ENCODE measurements at regions not wholly inside any gene's neighbourhood (a gene's known extent, or its start where the extent isn't known, plus 50 kb on each side); places are given as distances from the start of the nearest gene placed in this dataset.

- TF ChIP-seq, protein P1, sequence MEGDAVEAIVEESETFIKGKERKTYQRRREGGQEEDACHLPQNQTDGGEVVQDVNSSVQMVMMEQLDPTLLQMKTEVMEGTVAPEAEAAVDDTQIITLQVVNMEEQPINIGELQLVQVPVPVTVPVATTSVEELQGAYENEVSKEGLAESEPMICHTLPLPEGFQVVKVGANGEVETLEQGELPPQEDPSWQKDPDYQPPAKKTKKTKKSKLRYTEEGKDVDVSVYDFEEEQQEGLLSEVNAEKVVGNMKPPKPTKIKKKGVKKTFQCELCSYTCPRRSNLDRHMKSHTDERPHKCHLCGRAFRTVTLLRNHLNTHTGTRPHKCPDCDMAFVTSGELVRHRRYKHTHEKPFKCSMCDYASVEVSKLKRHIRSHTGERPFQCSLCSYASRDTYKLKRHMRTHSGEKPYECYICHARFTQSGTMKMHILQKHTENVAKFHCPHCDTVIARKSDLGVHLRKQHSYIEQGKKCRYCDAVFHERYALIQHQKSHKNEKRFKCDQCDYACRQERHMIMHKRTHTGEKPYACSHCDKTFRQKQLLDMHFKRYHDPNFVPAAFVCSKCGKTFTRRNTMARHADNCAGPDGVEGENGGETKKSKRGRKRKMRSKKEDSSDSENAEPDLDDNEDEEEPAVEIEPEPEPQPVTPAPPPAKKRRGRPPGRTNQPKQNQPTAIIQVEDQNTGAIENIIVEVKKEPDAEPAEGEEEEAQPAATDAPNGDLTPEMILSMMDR (IDR thresholded peaks at IDR 0.05; ENCODE audit: low read depth, low read length, poor library complexity, severe bottlenecking) = no peak
- no peak for TF ChIP-seq EZH2phosphoT487 (IDR thresholded peaks at IDR 0.05; ENCODE audit: borderline replicate concordance, low read length)
Measured at GRCh38 chr5:180428598-180428997, 65.6 kb upstream of the CNOT6 start.
